SKM-1 (cell line): ENCODE measurements at regions not wholly inside any gene's neighbourhood (a gene's known extent, or its start where the extent isn't known, plus 50 kb on each side); places are given as distances from the start of the nearest gene placed in this dataset.

Experiments used
- DNase-seq: peaks from one replicate; lab custom pipeline; 2025; ENCODE audit not compliant: unreplicated experiment; lab: John Stamatoyannopoulos, UW

DNA sequence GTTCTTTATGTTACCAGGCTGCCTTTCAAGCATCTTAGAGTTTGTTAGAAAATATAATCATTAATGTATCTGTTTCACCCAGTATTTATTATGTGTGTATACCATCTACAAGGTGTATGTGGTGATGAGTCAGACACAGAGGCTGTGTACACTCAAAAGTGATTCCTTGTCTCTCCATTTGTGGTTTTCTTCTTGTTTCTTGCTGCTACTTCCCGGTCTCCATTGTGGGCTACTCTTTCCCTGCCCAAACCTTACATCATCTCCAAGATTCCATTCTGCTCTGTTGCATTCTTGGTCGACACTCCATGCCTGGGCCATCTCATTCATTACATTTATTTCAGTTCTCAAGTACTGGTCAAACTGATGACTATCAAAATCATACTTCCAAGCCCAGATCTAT is 182.2 kb upstream of the STXBP5 start:
- DNase-seq = no peak

GRCh38 chr6:147023148-147023547 is 181.1 kb upstream of the STXBP5 start:
- no peak for DNase-seq

GRCh38 chr6:147023581-147023980 is 180.6 kb upstream of the STXBP5 start:
- DNase-seq = no peak

DNA sequence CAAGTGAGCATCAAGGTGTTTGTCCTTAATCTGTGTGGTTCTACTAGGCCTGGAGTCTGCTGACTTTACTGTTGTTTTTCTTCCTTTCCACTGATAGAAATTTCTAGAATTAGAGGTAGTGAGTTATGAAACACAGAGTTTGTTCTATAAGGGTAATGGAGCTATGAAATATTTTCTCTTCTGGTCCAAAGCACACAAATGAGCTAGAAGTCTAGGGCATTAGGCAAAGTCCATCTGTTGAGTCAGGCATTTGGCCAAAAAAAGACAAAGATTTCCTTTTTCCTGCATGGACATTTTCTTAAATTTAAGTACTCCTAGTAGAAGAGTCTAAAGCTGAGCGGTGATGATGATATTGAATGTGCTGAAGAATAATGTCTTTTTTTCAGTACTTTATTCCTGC is 174.3 kb upstream of the STXBP5 start:
- DNase-seq = no peak

GRCh38 chr6:147033267-147033666 is 170.9 kb upstream of the STXBP5 start:
- no peak for DNase-seq

GRCh38 chr6:147035886-147036285 is 168.3 kb upstream of the STXBP5 start:
- no peak for DNase-seq

DNA sequence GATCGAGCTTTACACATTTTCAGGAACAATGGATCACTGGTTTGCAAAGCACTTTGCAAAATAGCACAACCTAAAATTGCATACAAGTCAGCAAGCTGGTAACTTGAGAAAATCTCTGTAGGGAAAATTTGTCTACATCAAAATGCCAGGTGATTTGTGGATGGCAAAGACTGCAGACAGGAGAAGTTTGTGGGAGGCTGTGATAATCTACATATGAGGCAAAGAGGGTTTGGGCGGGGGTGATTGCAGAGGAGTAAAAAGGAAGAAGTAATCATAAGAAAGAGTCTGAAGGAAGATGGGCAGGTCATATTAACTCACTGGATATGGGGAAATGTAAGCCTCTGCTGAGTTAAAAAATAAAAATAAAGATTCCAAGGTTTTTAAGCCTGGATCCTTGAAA is 166.3 kb upstream of the STXBP5 start:
- DNase-seq = no peak

- no peak for DNase-seq
Observed at GRCh38 chr6:147040121-147040910, 163.9 kb upstream of the STXBP5 start.

- DNase-seq = no peak
Observed at GRCh38 chr6:147042679-147043078, 161.5 kb upstream of the STXBP5 start.

- peak; percentile 21 for DNase-seq
Observed at GRCh38 chr6:147043994-147044477, 160.2 kb upstream of the STXBP5 start.

DNA sequence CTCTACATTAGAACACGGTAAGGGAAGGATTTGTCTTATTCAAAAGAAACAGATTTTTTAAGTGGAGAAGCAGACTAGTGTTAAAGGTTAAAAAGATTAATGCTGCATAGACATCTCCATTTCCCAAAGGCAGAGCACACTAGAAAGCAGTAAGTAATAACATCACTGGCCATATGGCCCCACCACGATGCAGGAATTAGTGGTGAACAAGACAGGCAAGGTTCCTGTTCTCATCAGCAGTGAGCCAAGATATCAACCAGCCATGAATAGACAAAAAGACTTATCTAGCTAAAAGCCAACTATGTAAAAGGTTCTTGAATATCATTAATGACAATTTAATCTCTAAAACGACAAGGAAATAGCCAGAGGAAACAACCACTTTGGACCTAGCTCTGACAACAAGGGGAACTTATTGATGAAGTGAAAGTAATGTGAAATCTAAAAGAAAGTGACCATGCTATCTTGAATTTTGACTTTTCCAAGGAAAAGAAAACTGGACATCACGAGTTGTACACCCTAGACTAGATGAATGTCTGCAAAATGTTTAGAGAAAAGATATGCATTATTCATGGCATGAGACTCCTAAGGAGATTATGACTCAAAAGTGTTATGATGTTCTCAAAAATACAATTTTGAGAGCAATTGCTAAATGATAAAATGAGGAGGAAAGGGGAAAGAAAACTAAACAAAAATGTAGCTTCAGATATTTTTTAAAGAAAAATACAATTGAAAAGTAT is 157.9 kb upstream of the STXBP5 start:
- no peak for DNase-seq

DNA sequence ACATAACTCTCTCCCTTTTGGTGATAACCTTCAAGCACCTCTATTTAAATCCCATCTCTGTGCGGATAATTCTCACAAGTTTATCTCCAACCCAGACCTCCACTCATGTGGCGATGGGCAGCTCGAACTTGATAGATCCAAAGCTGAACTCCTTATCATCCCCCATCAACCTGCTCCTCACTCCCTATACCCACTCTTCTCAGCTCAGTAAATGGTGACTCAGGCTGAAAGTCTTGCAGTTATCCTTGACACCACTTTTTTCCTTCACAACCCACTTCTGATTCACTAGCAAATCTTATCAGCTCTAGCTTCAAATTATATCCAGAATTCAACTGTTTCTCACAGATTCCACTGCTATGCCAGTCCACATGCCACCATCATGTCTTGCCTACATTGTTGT is 155.3 kb upstream of the STXBP5 start:
- no peak for DNase-seq

DNA sequence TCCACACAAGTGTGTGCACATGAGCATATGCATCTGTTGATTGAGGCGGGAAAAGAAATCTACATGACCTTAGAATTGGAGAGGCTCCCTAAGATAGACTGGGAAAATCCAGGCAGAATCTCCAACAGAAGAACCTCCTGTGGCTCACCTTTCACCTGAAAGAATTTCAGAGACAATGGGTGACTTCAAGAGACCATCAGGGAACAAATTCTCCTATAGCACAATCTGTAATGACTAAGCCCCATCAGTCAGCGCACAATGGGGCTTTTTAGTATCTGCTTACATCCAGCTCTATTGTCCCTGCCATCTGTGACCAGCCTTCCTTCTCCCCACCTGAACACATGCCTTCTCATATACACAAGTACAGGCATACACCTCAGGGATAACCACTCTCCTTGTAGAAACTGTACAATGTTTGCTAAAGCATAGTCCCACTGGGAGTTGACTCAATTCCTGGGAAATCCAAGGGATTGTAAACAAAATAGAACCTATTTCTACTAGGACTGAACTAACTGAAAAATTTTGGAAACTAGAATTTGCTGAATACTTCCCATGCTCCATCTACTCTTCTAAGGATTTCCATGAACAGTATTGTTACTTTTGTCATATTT is 150.8 kb upstream of the STXBP5 start:
- no peak for DNase-seq

- DNase-seq = no peak
Observed at GRCh38 chr6:147054158-147054557, 150.1 kb upstream of the STXBP5 start.

GRCh38 chr6:147054871-147055270 is 149.3 kb upstream of the STXBP5 start:
- DNase-seq = no peak

- no peak for DNase-seq
Observed at GRCh38 chr6:147055821-147056392, 148.3 kb upstream of the STXBP5 start.

DNA sequence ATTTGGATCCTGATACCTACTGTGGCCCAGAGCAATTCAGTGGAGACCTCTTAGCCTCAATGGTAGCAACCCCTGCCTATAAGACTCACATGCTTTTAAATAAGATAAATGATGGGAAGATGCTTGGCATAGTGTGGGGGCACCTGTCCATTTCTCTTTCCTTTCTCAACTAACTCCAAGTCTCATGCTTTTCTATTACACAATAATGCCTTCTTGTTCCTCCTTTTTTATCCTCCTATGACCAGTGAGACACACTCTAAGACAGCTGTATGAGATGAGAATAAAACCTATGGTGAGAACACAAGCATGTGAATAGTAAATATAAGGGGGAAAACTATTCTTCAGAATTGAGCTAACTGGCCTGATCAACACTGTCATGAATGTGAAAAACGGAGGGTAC is 147.0 kb upstream of the STXBP5 start:
- peak; percentile 26 for DNase-seq

DNA sequence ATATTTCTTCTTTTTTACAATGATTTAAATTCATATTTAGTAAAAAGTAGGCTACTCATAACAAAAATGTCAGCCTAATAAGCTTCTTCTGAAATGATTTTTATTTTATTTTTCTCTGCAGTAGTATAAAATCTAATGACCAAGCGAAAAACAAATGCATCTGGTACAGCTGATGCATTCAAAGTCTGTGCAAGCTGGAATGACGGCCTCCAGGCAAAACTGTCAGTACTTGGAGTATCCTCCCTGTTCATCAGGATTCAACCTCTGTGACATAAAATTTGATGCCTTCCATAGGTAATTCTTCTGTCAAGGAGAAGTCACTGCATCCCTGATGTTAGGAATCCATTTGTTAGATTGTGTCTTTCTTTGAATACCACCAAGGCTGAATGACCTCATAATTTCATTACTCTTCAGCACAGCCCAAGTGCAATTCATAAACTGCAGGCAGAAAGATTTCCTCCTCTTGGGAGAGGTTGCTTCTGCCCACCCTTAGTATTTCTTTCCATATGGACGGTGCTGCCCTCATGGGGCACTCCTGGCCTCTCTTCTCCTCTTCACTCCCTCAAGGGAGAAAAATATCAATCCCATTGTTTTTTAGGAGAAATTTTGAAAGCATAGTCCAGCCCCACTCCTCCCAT is 146.4 kb upstream of the STXBP5 start:
- no peak for DNase-seq

GRCh38 chr6:147058786-147059385 is 145.3 kb upstream of the STXBP5 start:
- no peak for DNase-seq

DNA sequence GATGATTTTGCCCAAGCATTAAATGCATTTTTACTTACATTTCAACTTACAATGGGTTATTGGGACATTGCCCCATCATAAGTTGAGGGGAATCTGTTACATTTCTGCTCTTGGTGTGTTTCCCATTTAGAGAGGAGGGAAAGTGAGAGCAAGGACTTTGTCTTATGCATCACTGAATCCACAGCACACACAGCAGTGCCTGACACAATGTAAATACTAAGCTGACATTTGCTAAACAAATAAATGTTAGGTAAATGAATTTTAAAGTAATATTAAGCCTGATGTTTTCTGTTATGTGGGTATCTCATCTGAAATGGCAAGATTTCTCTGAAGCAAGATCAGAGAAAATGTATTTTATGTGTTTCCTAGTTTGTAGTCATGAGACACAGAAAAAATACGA is 143.6 kb upstream of the STXBP5 start:
- no peak for DNase-seq

GRCh38 chr6:147061252-147061651 is 143.0 kb upstream of the STXBP5 start:
- DNase-seq = no peak
